OCI-LY3 (cell line): ENCODE measurements at regions not wholly inside any gene's neighbourhood (a gene's known extent, or its start where the extent isn't known, plus 50 kb on each side); places are given as distances from the start of the nearest gene placed in this dataset.

Source experiments
- CTCF ChIP-seq: fragments of 200-600, 300-600 bp; sonication (generic); IDR thresholded peaks from 2 replicates; pipeline ENCODE4 v1.5.1; 2014; ENCODE audit warnings: antibody characterized with exemption, low read length, low read depth
- EZH2phosphoT487 ChIP-seq: fragments of 200-600 bp; shearing (Covaris generic); IDR thresholded peaks from 2 replicates; pipeline ENCODE4 v1.6.1; 2018; ENCODE audit warnings: antibody characterized with exemption, mixed run types, low read depth

DNA sequence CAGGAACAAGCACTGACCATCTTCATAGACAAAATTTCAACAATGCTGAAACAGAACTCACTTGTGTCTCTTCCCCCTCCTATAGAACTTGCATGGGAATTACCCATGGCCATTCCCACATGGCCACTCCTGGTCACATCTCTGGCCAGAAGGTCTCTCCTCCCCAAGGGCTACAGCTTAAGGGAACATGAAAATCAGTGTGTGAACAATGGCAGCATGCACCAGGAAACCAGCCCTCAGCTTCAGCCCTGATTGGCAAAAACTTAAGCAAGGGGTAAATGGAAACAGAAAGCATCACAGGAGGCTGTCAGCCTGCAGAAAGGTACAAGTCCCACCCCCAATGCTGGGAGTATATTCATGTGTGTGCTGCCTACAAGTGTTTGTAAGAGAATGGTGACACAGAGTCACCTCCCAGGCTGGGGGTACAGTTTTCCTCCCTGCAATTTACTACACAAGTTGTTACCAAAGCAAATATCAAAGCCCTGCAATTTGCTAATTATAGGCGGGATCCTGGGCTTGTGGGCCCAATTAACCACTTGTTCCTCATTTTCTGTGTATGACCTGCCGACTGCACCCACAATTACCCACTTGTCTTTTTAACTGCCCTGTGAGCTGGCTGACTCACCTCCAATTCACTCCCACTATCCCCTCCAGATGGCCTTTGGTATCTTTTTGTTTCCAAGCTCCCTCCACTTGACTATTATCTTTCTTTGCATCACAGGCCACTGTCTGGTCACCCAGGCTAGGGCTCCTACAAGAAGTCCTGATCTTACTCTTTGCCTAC lies 84.4 kb upstream of the HES1 start:
- no peak for TF ChIP-seq EZH2phosphoT487
- TF ChIP-seq CTCF = no peak
